ENCODE measurements at regions not wholly inside any gene's neighbourhood (a gene's known extent, or its start where the extent isn't known, plus 50 kb on each side); places are given as distances from the start of the nearest gene placed in this dataset.

DNA sequence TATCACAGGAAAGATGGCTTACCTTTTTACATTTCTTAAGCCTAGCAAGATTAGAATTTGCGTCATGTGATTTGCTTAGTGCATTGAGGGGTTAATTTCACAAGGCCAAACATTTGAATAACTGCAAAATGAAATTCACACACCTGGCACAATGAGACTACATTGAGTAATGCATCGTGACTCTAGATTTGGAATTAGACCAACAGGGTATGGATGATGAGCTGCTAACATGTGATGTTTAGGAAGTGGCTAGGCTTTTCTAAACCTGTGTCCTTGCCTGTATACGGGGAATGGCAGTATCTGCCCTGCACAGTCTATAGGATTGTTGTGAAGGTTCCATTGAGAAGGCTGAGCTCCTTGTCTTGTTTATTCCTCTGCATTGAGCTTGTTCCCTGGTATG is 160.1 kb downstream of the MFSD1 start:
- TF ChIP-seq EZH2 (optimal IDR thresholded peaks at IDR 0.05; ENCODE audit: low read depth, low read length) (no peak), EZH2phosphoT487 (IDR thresholded peaks at IDR 0.05; ENCODE audit: low read length) (no peak)
- TF ChIP-seq, protein P1, sequence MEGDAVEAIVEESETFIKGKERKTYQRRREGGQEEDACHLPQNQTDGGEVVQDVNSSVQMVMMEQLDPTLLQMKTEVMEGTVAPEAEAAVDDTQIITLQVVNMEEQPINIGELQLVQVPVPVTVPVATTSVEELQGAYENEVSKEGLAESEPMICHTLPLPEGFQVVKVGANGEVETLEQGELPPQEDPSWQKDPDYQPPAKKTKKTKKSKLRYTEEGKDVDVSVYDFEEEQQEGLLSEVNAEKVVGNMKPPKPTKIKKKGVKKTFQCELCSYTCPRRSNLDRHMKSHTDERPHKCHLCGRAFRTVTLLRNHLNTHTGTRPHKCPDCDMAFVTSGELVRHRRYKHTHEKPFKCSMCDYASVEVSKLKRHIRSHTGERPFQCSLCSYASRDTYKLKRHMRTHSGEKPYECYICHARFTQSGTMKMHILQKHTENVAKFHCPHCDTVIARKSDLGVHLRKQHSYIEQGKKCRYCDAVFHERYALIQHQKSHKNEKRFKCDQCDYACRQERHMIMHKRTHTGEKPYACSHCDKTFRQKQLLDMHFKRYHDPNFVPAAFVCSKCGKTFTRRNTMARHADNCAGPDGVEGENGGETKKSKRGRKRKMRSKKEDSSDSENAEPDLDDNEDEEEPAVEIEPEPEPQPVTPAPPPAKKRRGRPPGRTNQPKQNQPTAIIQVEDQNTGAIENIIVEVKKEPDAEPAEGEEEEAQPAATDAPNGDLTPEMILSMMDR (IDR thresholded peaks at IDR 0.05; ENCODE audit: low read length): no peak

Measured in MM.1S (cell line).